ENCODE measurements at regions not wholly inside any gene's neighbourhood (a gene's known extent, or its start where the extent isn't known, plus 50 kb on each side); places are given as distances from the start of the nearest gene placed in this dataset.
"Not testable (repeated sequence)": the region's sequence is repeated elsewhere in the genome, so short reads cannot be mapped to it uniquely, and the experiment has no call there.

DNA sequence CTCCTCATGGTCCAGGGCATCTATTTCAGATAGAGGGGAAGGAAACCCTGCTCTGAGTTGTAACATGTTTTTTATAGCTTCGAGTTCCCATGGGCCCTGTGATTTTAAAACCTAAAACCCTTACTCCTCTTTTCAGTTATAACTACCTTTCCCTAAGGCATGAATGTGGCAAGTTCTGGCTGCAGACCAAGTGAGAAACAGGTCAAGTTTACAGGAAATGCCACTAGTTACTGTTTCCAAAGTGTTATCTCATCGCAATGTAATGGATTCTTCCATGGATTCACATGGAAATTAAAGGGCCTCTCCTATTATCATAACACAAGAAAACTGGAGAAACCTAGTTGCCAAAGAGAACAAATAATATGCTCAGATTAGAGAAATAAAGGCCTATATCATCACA lies 574.5 kb upstream of the GRAMD2B start:
- DNase-seq (ENCODE audit: low spot score) = no peak

DNA sequence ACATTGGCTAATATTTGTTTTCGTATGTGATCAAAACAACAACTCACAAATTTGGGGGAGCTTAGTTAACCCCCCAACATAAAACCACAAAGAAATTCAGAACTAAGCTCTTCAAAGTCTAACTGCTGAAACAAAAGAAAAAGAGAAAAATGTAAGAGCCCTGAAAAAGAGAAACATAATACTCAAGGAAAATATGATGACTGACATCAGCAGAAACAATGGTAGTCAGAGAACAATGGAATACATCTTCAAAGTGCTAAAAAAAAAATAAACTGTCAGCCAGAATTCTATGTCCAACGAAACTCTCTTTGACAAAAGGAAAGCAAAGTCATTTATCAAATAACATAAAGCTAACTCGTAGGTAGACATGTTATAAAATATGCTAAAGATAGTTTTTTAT lies 566.3 kb upstream of the GRAMD2B start:
- no peak for DNase-seq (ENCODE audit: low spot score)

DNA sequence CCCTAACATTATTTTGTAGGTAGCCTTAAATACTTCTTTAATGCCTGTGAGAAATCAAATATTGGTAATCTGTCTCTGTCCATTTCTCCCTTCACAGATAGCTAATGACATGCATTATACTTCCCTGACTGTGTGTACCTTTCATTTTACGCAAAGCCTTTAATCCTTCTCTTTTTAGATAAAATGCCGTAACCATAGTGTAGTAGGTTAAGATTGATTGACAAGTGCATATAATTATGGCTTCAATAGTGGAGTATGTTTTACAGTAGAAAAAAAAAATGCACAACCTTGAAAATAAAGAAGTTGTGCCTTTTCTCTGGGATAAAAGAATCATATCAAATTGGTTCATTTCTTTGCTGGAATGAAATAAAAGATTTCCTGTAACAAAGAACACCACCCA lies 559.6 kb upstream of the GRAMD2B start:
- no peak for DNase-seq (ENCODE audit: low spot score)

DNA sequence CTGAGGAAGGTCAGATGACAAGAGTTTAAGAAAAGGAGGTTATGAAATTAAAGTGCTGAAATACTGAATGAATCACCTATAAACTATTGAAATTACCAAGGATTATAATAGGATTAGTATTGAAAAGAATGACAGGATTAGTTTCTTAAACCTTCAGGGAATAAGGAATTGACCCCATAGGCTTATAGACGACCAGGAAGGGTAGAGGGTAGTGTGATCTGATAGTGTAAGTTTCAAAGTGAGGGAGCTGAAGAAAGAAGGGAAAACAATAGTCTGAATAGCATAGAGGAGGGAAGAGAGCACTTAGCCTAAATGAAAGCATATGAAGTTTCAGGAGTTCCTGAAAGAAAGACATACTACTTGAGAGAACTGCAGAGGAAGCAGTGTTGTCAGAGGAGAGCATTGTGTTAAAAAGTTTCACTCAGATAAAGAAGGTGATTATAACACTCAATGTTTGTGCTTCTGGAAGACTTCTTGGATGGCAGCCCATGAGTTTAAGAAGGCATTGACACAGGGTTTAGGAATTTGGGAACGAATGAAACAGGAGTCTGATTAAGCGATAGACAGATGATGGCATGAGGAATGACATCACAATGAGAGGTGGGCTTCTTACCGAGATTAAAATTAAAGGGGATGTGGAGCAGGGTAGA lies 557.9 kb upstream of the GRAMD2B start:
- no peak for DNase-seq (ENCODE audit: low spot score)

DNA sequence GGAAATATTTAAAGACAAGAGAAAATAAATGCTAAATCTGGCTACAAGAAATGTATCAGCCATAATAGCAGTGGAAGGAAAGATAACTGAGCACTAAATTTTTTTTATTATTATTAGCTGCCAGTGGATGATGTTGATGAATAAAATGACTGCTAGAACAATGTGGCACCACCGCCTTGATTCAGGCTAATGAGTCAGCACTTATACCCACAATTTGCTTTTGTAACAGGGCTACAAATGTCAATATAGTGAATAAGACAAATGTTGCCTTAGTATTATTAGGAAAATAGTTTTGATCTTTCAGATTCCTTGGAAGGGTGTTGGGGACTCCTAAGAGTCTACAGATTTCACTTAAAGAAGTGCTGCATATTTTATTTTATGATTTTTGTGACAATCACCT lies 555.2 kb upstream of the GRAMD2B start:
- DNase-seq (ENCODE audit: low spot score) = no peak

DNA sequence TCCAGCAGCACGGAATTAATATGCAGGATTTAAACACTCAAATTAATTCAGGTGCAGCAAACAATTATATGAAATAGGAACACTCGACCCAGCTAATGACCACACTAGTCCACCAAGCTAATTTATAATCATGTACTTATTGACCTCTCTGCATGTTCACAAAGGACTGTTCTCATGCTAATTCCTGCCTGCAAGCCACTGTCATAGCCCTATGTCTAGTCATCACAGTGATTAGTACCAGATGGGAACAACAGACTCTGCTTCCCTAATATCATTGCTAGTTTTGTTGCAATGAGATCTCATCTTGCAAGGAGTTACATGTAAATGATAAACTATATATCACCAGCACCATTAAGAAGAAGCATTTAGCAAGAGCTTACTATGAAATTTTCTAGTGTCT lies 553.0 kb upstream of the GRAMD2B start:
- DNase-seq (ENCODE audit: low spot score) = no peak

DNA sequence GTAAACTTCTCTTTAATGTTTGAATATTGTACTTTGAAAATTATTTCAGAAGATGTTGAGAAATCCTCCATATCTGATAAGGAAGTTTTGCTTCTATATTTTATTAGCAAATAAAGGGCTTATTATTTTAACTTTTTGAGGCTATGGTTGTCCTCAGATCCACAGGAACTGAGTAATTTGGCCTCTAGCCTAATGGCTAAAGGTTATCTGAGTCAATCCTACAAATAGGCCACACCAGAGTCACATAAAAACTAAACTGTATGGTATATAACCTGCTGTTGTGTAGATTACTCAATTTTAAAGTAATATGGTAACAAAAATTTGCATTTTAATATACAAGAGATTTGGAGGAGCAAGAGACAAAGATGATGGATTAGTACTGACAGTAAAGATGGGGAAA lies 549.2 kb upstream of the GRAMD2B start:
- no peak for DNase-seq (ENCODE audit: low spot score)

DNA sequence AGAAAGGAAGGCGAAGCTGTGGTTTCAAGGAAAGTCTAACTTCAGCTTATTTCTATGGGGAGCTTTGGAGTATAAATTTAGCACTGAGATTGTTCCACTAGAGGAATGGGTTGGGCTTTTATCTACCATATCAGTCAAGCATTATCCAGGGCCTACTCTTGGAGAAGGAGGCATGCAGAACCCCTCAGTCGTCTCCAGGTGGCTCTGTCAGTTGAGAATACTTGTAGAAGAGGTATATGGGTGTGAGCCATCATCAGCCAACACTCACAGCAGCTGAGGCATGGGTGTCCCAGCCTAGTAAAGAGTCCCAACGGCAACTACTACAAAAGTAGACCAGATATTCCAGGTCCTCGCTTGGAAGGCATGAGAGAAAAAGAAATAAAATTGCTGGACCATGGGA lies 548.5 kb upstream of the GRAMD2B start:
- DNase-seq (ENCODE audit: low spot score) = no peak

DNA sequence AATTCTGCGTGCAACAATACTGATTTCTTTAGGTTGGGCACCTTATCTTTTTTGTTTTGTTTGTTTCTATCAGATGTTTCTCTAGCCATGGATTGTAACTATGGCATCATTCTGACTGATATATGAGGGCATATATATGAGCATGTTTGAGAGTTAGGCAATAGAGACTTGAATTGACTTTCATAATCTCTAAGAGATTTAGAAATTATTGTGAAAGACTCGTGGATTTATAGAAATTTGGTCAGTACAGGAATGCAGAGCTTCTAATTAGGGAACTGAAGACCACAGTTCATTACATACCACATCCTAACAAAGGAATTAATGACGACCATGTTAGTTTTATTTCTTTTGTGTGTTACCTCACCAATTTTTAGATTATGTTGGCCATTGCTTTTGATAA lies 546.0 kb upstream of the GRAMD2B start:
- no peak for DNase-seq (ENCODE audit: low spot score)

DNA sequence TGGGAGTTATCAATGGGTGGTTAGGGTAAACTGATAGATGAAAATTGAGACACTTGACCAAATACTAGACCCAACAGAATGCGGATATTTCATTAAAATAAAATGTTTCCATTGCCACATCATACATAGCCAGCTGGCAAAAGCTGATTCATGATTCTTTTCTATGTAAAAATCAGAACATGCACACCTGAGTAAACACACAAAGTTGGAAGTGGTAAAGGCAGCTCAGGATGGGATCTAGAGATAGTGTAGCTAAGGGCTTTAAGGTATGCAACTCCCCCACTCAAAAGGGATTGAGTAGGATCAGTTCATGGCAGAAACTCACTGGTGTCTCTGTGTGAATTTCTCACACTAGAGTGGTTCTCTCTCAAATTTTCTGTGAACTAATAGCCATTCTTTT lies 541.1 kb upstream of the GRAMD2B start:
- DNase-seq (ENCODE audit: low spot score) = no peak

DNA sequence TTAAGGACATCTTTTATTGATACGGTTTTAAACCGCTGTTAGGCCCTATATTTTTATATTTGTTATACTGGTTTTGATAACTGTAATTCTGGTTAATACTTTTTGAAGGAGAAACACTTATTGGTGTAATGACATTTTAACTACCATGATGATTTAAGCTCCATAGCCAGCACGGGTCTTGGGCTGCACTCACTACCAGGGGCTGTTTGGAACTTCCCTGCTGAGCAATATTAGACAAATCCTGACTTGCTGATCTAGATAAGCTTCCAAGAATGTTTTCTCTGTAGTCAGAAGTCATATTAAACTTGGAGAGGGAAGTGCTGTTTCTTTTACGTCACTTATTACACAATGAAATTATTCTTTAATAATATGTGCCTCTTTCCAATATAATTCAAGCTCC lies 540.0 kb upstream of the GRAMD2B start:
- DNase-seq (ENCODE audit: low spot score) = no peak

DNA sequence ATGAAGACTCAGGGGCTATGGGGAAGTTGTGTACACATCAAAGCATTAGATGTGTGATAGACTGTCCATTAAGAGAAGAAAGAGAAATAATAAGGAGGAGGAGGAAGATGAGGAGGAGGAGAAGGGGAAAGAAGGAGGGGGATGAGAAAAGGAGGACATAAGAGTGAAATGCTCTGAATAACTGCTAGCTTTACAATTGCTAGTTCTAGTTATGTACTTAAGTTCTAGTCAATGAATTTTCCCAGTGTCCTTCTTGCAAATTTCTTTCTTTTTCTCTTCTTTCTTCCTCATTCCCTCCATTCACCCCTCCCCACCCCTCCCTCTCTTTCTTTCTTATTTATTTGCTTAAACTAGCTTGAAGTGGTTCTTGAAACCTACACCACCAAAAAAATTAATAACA lies 534.9 kb upstream of the GRAMD2B start:
- no peak for DNase-seq (ENCODE audit: low spot score)

DNA sequence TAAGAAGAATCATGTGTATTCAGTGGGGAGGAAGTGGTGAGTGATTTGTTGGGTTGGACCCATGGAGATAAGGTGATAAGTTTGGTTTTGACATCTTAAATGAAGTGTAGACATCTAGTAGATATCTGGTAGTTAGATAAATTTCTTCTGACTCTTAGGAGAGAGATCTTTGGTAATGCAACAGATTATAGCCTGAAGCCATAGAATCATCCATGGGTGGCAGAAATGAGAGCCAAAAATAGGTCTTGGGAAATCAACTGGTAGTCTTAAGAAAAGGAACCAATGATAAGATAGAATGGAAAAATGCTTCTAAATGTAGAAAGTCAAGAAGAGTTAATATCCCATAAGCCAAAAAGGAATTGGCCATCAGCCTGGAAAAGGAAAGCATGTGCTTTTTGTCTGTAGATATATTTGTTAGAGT lies 532.7 kb upstream of the GRAMD2B start:
- no peak for DNase-seq (ENCODE audit: low spot score)

DNA sequence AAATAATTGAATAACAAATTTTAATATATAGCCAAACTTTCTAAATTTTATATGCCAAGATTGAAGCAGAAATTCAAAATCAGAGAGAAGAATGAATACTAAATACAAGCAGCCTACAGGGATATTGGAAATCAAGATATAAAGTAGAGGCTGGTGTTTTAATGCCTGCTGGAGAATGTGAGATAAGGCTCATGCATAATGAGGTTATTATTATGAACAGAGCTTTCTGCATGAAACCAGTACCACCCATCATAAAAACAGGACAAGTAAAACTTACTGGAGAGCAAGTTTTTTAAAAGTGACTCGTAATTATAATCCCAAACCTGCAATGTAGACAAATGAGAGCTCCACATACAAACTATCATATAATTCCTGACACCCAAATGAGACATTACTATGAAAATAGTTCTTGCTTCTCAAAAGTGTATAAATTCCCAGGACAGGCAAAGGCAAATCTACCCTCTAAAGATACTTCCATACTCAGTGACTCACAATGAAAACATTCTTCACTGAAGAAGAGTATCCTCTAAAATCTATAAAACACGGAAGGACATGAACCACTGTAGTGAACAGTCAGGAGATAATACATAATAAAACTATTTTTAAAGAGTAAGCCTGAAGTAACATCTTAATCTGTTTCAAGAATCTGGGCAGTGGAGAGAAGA lies 532.0 kb upstream of the GRAMD2B start:
- no peak for DNase-seq (ENCODE audit: low spot score)

DNA sequence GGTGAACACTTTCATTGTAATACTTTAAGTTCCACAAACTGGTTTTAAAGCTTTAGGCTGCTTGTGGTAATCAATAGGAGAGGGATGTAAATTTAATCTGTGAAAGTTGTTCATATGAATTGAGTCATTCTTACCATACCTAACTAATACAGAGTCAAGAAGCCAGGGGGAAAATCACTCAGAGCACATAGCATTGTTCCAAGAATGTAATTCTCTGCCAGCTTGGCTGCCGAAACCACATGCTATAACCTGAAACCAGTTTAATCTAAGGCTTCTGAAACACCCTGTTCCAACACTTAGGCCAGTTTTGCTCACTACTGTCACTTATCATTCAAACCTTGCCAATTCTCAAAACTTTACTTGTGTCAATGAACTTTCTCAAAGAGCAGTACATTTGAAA lies 528.8 kb upstream of the GRAMD2B start:
- DNase-seq (ENCODE audit: low spot score) = no peak

DNA sequence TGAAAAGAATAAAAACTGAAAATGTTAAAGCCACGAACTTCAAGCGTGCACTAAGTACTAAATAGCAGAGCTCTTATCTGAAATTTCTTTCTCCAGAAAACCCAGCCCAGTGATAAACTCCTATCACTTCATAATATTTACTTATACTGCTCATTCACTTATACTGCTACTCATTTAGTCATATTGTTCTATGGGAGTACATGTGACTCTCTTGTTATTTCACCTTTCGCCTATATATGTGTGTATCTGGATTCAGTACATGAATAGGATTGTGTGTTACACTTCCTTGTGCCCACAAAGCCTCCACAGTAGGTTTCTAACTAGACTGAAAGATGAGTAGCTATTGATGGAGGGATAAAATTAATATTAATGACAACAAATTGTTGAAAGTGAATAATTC lies 526.8 kb upstream of the GRAMD2B start:
- no peak for DNase-seq (ENCODE audit: low spot score)

DNA sequence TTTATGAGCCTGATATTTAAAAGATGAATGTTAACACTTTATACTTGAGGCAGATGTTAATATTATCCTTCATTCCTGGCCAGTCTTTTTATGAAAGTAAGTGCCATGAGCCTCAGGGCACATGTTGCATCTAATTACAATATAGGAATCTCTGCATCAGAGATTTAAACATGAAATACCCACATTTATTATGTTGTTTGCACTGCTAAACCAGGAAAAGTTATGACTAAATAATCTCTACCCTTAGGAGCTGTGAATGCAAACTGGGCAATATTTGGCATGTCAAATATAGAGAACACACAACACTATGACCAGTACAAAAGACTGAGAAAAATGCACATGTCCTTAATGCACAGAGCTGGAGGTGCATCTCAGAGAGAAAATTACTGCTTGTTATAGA lies 526.1 kb upstream of the GRAMD2B start:
- DNase-seq (ENCODE audit: low spot score) = no peak

DNA sequence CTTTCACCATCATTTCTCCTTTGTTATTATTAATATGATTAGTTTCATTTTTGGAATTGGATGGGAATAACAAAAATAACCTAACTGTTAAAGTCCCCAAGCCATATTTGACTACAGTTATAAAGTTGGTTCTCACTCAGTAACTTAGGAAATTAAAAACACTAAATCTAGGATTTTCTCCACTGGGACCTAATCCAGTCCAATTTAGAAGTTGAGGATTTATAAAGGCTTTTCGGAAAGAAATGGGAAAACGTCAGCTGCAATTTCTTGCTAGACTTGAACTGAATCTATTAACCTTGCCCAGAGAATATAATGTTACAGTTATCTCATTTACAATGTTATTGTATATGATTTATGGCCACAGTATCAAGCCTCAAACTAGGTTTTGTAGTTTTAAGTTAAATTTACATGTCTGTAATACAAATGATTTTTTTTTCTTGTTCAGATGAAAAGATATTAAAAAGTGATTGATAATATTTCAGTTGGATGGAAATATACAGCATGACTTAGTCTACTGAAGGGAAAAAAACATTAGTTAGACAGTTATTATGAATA lies 524.3 kb upstream of the GRAMD2B start:
- DNase-seq (ENCODE audit: low spot score) = no peak

DNA sequence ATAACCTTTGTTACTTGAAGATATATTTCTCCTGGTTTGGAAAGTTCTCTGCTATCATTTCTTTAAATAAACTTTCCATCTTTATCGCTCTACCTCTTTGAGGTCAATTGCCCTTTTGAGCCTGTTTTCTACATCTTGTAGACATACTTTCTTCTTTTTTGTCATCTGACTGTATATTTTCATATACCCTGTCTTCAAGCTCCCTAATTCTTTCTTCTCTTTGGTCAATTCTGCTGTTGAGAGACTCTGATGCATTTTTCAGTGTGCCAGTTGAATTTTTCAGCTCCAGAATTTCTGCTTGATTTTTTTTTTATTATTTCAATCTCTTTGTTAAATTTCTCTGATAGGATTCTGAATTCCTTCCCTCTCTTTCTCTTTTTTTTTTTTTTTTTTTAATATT lies 511.2 kb upstream of the GRAMD2B start:
- no peak for DNase-seq (ENCODE audit: low spot score)

DNA sequence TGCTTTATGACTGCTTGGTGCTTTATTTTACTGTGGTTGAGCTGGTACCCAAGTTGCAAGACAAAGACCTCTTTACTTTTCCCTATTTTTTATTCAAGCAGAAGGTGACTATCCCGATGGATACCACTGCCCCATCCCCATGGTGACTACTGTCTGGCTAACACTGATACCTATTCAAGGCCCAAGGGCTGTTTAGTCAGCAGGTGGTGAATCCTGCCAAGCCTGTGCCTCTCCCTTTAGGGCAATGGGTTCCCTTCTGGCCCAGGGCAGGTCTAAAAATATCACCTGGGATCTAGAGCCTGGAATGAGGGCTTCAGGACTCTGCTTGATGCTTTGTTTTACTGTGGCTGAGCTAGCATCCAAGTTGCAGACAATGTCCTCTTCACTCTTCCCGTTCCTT lies 510.0 kb upstream of the GRAMD2B start:
- DNase-seq (ENCODE audit: low spot score) = no peak

DNA sequence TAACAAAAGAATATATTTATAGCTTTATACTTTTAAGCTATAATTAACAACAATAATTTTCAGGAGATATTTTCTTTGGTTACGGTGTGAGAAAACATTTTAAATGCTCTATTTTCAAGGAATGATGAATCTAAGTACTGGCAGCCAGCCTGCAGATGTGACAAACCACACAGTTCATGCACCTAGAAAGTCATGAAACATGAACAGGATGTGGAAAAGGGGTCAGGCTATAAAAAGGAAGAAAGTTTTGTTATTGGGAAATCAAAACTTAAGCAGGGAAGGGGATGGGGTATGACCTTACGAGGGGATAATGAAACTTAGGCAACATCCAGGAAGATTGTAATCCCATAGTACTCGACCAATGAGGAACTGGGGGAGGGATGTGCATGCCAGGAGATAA lies 508.7 kb upstream of the GRAMD2B start:
- no peak for DNase-seq (ENCODE audit: low spot score)

DNA sequence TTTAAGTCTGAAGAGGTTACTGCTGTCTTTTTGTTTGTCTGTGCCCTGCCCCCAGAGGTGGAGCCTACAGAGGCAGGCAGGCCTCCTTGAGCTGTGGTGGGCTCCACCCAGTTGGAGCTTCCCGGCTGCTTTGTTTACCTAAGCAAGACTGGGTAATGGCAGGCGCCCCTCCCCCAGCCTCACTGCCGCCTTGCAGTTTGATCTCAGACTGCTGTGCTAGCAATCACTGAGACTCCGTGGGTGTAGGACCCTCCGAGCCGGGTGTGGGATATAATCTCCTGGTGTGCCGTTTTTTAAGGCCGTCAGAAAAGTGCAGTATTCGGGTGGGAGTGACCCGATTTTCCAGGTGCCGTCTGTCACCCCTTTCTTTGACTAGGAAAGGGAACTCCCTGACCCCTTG lies 499.3 kb upstream of the GRAMD2B start:
- not testable (repeated sequence) for DNase-seq (ENCODE audit: low spot score)

DNA sequence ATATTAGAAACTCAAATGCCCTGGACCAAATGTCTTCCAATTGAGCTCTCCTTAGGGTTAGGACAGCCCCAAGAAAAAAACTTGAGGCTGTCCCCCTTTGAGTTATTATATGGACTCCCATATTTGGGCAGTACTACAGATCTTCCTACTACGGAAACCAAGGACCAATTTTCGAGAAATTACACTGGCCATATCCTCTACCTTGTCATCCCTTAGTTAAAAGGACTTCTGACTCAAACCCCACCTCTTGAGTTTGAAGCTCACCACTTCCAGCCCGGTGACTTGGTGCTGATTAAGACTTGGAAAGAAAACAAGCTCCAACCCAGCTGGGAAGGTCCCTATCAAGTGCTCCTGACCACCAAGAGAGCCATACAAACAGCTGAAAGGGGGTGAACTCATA lies 497.0 kb upstream of the GRAMD2B start:
- DNase-seq (ENCODE audit: low spot score) = no peak

DNA sequence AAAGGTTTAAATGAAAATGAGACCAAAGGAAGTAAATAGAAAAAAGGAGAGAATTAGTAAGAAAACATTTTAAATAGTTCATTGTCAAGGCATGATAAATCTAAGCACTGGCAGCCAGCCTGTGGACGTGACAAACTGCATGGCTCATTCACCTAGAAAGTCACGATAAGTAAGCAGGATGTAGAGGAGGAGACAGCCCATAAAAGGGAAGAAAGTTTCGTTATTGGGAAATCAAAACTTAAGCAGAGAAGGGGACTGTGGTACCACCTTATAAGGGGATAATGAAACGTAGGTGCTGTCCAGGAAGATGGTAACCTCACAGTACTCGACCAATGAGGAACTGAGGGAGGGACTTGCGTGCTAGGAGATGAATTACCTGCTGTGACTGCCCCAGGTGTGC lies 494.5 kb upstream of the GRAMD2B start:
- DNase-seq (ENCODE audit: low spot score) = no peak
